A549 (cell line): ENCODE measurements at regions not wholly inside any gene's neighbourhood (a gene's known extent, or its start where the extent isn't known, plus 50 kb on each side); places are given as distances from the start of the nearest gene placed in this dataset.

Experiments
- CEBPB ChIP-seq, 2 experiments: fragments of >200 bp in 1 of 2; sonication (Bioruptor Twin) in 1 of 2; formaldehyde crosslinking in 1 of 2; IDR thresholded peaks; 2 replicates each; pipeline ENCODE4 v1.6.1; 2012 to 2016
- CHD4 ChIP-seq: fragments of 200-600 bp; sonication (generic); IDR thresholded peaks from 2 replicates; pipeline ENCODE4 v1.6.1; 2016; ENCODE audit warnings: antibody characterized with exemption, mild to moderate bottlenecking, borderline replicate concordance
- CTCF ChIP-seq: fragments of >200 bp; sonication (Bioruptor Twin); formaldehyde crosslinking; IDR thresholded peaks from 3 replicates; pipeline ENCODE4 v1.5.1; 2016
- HDAC2 ChIP-seq: fragments of 200-600 bp; sonication (generic); IDR thresholded peaks from 2 replicates; pipeline ENCODE4 v1.6.1; 2016
- HMGXB4 ChIP-seq: fragments of 250-450 bp; sonication (Bioruptor Pico); IDR thresholded peaks from 2 replicates; pipeline ENCODE4 v1.5.0; 2021; ENCODE audit warnings: mild to moderate bottlenecking, moderate library complexity, borderline replicate concordance
- MAX ChIP-seq: IDR thresholded peaks from 2 replicates; pipeline ENCODE4 v1.6.1; 2012
- RAD21 ChIP-seq, 2 experiments: fragments of >200 bp in 1 of 2; sonication (Bioruptor Twin) in 1 of 2; formaldehyde crosslinking in 1 of 2; IDR thresholded peaks in 1 of 2; conservative IDR thresholded peaks in 1 of 2; 2 replicates in 1 of 2; 3 replicates in 1 of 2; pipeline ENCODE4 v1.6.1; 2012 to 2018; ENCODE audit warnings: inconsistent platforms in 1 of 2
- USF2 ChIP-seq: fragments of 450-650 bp; IDR thresholded peaks from 2 replicates; pipeline ENCODE4 v1.6.1; 2014; ENCODE audit warnings: antibody characterized with exemption

GRCh38 chr12:91492648-91493047, 310.0 kb upstream of the DCN start:
- no peak for TF ChIP-seq CEBPB (IDR thresholded peaks at IDR 0.05)
- no peak for TF ChIP-seq USF2
- no peak for TF ChIP-seq MAX
- TF ChIP-seq CTCF = no peak
- no peak for TF ChIP-seq HDAC2
- no peak for TF ChIP-seq RAD21 (conservative IDR thresholded peaks at IDR 0.05 in 1 of 2, IDR thresholded peaks at IDR 0.05 in 1 of 2)
- no peak for TF ChIP-seq CHD4
- no peak for TF ChIP-seq HMGXB4 (CRISPR knock-in tag)
